LoVo (cell line): ENCODE measurements at regions not wholly inside any gene's neighbourhood (a gene's known extent, or its start where the extent isn't known, plus 50 kb on each side); places are given as distances from the start of the nearest gene placed in this dataset.

Source experiments
- DNase-seq: peaks from one replicate; pipeline ENCODE4 v3.0.0-alpha.2; 2016; ENCODE audit warnings: low spot score

DNA sequence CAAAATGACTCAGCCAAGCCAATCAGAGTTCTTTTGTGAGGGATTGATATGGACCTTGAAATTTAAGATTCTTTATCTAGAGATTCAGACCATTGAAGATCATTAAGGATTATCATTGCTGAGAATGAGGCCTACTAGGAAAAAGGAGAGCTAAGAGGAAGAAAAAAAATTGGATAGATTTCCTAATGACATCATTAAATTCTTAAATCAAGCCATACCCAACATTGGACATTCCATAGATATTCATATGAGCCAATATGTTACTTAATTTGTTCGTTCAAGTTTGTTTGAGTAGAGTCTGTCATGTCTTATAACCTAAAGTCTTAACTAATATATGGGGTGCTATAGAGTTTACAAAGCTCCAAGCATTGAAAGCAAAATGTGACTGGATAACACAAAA, 727.9 kb upstream of the SEMA6A start:
- no peak for DNase-seq

DNA sequence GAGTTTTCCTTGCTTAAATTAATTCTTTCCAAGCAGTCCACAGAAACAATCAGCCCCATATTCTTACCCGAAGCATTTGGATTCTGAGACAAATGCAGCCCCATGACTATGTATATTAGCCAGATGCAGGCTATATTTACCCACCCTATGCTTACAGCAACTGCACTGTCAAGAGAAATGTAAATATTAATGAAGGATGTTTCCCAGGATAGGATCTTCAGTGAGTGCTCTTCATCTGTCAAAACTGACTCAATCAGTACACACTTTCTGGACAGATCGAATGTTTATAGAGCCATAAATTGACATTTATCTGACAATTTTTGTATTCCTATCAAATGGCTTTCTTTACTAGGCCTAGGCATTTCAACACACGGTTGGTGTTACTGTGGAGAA, 725.3 kb upstream of the SEMA6A start:
- DNase-seq: no peak

DNA sequence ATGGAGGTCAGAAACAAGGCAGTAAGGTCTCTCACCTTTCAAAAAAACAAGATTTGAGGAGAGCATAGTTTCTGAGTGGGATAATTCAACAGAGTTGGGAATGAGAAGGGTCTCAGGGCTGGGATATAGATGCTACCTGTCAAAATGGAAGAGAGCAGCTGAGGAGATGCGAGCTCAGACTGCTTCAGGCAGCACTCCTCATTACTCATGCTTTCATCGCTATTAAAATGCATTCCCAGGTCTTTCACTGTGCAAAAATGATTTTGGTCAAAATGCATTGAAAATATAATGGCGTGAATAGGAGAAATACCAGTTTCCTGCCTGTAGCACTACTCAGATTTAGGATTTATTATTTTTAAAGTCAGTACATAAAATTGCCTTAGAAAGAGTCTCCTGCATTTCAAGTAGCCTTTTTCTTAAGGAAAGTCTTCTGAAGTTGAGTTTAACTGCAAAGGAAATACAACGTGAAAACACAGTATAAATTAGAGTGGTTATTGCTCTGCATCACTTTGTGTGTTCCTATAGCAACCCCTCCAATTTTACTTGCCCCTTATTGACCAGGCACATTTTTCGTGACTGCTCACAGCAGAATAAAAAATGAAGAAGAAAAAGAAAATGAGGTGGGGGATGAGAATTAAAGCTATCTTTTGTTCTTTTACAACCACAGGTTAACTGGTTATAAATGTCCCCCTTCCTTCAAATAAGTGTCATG, 724.8 kb upstream of the SEMA6A start:
- no peak for DNase-seq

DNA sequence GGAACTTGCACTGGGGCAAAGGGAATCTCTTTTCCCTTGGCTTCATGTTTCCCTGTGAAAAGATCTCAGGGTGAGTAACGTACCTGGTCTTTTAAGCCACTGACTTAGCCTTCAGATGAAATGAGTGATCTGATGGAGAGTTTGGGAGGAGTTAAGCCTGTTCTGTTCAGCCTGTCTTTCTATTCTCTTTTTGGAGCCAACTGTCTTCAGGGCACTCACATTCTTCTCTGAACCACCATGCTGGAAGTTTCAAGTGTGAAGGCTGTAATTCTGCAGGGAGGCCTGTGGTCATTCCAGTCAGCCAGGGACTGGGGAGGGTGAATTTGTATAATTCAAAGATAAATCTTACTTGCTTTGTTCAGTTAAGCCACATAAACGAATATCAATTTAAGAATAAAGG, 722.2 kb upstream of the SEMA6A start:
- DNase-seq: no peak

DNA sequence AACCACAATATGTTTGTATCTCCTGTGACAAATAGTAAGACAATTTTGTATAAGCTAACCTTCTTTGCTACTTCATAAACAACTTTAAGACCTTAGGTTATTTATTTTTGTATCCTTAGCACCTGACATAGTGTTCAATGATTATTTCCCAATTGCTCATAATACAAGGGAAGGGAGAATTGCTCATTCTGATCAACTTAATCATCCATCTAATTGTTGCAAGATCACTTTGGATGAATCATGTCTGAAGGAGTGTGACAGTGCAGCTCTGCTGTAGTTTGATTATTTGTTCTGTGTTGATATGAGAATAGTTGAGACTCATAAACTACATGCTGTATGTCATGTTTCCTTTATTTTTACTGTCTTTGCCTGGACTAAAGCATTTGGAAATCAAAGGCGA, 721.3 kb upstream of the SEMA6A start:
- DNase-seq: no peak

DNA sequence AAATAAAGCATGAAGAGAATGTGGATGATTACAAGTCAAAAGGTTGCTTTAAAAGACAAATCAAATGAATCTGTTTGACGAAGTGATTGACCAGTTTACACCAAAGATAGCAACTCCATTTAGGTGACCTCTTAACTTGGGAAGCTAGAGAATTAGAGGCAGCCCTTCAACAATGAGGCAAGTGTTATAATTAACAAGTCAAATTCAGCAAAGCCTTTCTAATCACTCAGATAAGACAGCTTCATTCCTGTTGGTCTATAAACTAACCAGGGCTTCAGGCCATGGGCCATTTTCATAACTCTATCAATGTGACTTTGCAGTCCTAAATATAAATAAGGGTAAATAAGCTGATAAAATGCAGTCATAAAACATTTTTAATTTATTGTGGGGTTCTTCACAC, 712.2 kb upstream of the SEMA6A start:
- DNase-seq: no peak

DNA sequence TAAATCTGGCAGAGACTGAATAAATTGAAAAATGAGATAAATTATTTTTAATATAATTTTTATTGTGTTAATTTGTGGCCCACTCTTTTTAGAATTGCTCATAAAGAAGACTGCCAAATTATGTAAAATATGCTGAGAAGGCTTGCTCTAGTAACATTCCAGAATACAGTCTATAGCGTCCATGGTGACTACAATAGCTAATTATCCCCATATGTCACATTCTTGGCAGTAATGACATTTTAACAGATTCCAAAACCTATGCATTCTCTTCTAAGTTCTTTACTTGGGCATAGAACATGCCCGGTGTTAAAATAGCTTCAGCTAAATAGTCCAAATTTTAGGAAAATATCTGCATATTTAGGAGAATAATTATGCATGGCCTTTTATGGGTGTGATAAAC, 697.0 kb upstream of the SEMA6A start:
- DNase-seq: no peak

DNA sequence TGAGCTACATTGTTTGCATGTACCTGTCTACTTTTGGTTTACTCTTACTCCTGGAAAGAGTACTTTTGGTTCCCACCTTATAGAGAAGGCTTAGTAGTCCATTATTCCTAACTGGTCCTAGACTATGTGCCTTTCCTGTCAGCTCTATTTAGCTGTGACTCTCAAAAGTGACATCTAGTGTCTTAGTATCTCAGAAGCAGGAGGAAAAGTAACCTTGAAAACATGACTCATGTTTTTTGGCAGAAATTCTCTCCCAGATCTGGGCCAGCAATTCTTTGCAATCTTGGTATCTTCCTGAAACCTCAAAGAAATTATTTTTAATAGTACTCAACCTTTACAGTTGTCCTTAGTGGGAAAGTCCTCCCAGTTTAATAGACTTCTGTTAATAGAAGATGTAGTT, 691.7 kb upstream of the SEMA6A start:
- DNase-seq: no peak

DNA sequence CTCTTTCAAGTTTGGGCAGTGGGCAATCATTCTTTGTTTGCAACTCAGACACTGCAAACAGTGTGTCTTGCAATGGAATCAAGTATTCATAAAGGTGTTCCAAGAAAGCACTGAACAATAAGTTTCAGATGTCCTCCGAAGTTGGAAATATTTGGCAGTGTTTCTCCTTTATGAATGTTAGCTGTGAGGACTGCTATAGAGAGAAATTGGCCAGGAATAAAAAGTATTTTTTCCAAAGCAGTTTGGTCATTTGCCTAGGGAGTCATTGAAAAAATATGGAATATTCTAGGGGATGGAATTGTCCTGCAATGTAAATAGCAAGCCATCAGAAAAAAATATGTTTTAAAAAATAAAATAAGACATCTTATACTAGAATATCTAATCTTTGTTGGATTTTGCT, 688.6 kb upstream of the SEMA6A start:
- no peak for DNase-seq

DNA sequence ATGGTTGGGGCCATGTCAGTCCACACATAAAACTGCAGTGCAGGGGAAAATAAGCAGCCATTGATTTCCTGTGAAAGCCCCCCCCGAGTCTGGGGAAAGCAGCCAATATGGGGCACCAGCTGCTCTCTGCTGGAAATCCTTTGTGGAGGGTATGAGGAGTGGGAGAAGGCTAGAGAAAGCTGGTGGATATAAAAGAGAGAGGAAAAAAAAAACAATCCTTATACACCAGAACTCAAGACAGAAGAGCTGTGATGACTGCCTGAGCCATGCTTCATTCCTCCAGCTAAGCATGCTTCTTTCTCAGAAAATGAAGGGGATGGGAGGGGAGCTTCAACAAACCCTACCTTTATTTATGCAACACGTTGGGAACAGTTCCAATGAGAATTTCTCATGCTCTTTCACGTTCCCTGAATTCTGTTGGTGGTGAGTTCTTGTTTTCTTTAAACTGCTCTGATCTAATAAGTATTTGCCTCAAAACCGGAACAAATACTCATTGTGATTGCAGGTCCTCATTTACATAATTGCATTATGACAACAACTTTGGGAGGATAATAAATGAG, 688.0 kb upstream of the SEMA6A start:
- no peak for DNase-seq

DNA sequence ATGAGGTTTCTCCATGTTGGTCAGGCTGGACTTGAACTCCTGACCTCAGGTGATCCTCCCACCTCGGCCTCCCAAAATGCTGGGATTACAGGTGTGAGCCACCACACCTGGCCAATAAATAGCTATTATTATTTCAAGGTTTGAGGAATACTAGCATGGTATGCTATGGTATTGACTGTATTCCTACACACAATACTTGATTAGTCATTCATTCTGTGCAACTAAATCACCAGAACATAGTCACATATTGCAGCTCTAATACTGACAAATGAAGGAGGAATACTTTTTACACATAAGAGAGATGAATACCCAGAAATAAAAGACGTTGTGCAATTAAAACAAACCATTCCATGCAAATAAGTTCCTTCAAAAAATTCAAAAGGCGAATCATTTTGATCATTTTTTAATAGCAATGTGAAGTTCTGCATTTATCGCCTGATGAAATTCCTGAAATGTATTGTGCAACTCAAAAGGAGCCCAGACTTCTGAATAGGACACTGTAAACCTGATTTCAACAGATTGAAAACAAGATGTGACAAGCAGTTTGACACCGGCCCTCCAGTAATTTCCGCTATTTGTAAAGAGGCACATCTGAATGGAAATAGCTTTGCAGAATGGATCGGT, 687.4 kb upstream of the SEMA6A start:
- no peak for DNase-seq

DNA sequence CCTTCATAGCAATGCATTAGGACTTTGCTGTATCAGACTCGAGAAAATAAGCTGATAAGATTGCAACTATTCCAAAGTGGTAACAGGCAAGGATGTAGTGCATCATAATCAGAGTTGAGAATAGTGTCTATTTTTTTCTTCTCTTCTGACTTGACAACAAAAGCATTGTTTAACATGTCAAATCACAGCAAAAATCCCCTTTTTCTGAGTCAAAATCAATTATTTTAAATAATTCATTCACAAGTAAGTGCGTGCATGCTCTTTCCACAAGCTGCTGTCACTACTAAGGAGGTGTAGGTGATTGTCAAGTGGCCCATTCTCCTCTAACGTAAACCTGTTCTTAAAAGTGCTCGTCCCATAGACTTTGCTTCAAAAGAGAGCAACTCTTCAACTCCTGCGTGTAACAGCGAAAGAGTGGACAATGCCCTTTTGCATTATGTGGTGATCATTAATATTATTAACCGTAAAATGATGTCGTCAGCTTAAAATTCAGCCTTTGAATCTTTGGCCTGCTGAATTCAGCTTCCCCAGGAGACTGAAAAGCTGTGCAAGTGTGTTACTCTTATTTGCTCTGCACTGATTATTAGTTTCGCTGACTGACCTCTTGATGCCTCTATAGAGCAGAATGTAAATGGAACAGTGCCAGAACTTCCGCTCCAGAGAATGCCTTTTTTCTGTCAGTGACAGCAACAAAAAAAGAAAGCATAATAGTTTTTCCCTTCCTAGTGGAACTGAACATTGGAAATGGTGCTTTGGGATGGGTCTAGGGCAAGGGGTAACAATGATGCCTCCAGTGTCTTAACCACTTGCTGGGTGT, 680.8 kb upstream of the SEMA6A start:
- no peak for DNase-seq

DNA sequence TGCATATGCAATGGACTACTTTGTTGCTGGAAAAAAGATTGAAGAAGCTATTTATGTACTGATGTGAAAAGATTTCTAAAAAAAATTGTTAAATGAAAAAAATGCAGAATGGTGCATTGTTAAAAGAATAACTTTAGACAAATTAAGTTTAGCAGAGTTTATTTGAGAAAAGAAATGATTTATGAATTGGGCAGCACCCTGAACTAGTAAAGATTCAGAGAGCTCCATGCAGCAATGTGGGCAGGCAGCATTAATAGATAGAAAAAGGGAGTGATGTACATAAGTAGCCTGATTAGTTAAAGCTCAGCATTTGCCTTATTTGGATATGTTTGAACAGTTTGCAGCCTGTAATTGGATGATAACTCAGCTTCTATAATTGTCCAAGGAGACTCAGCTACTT, 677.9 kb upstream of the SEMA6A start:
- DNase-seq: no peak

DNA sequence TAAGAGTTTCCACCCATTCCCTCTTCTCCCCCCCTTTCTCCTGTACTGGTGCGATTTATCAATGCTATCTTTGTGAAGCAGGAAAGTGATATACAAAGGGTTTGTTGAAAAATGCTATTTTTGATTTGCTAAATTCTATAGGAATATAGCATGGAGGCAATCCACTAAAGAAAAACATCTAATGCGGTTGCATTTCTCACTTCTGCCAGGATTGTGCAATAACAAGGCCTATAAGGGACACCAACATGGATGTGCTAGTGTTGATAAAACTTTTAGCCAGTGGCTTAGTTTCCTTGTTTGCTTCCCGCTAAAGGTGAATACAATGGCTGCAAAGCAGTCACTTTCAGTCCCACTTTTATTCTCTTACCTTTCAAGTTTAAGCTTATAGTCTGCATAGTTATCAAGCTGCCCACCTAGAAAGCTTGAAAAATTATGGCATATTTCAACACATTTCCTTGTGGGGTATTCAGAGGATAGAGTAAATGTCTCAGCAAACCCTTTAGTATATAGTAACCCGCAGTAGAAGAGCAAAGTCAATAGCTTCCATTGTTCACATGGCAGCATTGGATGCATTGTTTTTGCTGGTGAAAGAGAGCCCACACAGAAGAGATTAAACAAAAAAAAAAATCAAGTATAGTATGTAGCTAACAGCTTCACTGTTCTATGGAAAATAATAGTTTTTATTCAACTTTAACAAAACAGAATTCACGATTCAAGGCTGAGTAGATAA, 674.6 kb upstream of the SEMA6A start:
- DNase-seq: no peak

DNA sequence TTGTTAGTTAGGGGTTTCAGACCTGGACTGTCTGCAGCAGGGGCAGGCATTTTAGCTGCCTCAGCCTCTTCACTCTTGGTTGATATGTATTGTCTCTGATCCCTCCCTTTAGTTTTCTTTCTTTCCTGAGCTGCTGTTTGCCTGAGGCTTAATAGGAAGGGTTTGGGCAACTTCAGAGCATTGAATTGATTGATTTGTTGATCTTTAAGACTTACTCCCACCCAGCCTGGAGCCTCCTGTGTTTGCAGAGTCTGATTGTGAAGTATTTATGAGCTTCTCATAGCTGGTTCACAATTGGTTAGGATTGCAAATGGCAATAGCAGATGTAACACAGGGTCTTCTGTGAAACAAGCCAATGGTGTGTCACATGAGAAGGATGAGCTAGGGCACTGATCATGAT, 671.8 kb upstream of the SEMA6A start:
- no peak for DNase-seq

DNA sequence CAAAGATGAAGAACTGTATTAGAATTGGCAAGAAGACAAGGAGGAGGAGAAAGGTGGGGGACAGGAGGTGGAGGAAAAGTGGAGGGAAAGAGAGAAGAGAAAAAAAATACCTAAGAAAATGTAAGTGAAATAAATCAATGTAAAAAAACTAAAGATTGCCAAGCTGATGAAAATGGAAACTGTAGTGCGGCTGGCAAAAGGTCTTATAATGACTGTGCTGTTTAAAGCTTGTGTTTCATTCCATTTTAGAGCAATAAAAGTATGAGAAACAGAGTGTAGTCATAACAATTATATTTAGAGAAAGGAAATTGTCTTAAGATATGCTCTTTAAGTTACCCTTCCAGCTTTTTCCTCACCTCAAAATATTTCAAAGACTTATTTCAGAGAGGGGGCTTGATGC, 670.5 kb upstream of the SEMA6A start:
- no peak for DNase-seq

DNA sequence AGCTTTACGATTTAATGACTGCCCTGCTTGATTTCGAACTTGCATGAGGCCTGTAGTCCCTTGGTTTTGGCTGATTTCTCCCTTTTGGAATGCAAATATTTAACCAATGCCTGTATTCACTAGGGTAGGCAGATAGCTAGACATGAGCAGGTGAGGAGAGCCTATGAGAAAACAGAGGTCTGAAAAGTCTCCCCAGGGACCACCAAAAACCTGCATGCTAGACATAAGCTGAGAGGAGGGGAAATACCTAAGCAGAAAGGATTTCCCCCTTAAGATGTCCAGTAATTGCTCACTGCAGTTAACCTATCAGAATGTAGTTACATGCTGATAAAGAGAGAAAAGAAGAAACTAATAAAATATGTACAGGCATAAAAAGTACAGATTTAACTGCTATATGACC, 667.4 kb upstream of the SEMA6A start:
- no peak for DNase-seq

DNA sequence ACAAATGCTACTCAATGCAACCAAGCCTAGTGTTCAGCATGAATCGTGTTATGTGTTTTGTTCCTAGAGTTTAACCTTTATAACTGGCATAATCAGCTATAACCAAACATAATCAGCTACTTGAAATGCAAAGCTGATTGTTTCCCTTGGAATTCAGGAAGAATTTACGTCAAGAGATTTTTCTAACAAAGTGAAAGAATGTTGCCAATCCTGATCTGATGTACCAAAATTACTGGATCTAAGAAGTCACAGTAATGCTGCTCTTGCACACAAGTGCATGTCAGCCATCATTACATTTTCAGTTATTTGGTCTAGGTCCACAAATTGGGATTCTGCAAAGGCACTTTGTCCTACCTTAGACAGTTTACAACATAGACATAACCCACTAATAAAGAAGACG, 662.3 kb upstream of the SEMA6A start:
- DNase-seq: no peak

DNA sequence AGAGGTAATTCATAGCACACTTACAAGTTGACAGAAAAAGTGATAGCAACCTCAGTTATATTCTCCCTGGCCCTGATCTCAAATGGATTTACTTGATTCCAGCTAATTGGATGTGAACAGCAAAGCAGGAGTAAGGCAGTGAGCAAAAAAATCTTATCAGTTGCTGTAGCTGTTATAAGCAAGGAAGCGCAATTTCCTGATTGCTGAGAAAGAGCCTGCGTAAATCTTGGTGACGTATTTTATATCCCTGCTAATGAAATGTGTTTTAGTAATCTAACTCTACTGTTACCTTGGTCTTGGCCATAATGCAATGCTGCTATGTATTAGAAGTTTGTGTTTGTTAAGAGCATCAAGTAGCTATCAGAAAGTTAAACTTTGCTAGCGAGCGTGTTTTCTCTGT, 661.2 kb upstream of the SEMA6A start:
- DNase-seq: no peak

DNA sequence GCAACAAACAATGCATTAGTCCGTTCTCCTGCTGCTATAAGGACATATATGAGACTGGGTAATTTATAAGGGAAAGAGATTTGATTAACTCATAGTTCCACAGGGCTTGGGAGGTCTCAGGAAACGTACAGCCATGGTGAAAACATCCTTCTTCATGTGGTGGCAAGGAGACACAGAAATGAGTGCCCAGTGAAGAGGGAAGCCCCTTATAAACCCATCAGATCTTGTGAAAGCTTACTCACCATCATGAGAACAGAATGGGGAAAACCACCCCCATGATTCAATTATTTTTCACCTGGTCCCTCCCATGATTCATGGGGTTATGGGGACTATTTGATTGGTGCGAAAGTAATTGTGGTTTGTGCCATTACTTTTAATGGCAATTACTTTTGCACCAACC, 655.8 kb upstream of the SEMA6A start:
- DNase-seq: no peak

DNA sequence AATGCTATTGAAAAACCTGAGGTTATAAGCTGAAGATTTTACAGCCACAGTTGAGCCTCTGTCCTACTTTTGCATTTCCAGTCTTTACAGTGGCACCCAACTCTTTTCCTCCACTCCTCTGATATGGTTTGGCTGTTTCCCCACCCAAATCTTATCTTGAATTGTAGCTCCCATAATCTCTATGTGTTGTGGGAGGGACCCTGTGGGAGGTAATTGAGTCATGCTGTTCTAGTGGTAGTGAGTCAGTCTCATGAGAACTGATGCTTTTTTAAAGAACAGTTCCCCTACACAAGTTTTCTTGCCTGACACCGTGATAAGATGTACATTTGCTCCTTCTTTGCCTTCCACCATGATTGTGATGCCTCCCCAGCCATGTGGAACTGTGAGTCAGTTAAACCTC, 646.1 kb upstream of the SEMA6A start:
- DNase-seq: no peak

DNA sequence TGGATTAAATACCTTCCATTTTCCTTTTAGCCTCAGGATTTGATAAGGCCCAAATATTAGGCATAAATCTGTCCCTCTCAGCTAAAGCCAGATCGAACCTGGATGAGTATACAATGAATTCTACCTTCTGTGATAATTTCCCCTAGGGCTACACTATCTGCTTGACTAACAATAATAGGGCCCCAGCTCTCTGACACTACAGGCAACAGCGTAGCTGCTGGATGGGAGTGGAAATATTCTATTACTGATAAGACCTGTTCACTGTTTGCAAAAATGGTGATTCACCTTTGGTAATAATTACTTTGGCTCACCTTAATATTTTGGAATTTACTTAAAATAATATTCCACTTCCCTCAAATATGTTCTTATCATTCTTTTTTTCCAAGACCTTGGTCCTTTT, 644.2 kb upstream of the SEMA6A start:
- no peak for DNase-seq
